DND-41 (cell line): ENCODE measurements at regions not wholly inside any gene's neighbourhood (a gene's known extent, or its start where the extent isn't known, plus 50 kb on each side); places are given as distances from the start of the nearest gene placed in this dataset.

Experiments
- ATAC-seq: fragments of 200-7000 bp; cut with Tn5 transposase; 3 replicates; pipeline ENCODE4 v1.9.1; 2021; ENCODE audit warnings: low read depth; ENCODE audit not compliant: insufficient read depth
- DNase-seq: peaks from one replicate; pipeline ENCODE4 v3.0.0-alpha.2; 2020
- H2AFZ ChIP-seq: 2 replicates; pipeline ENCODE4 v1.6.0; 2012; ENCODE audit warnings: low read depth, low read length
- H3K27ac ChIP-seq: 2 replicates; pipeline ENCODE4 v1.5.1; 2012; ENCODE audit warnings: low read length, inconsistent platforms
- H3K27me3 ChIP-seq: fragments of 200-600 bp; sonication (generic); 2 replicates; pipeline ENCODE4 v1.6.0; 2012; ENCODE audit warnings: low read length, mild to moderate bottlenecking, inconsistent platforms; ENCODE audit not compliant: insufficient read depth, poor library complexity
- H3K36me3 ChIP-seq: 2 replicates; pipeline ENCODE4 v1.5.1; 2012; ENCODE audit warnings: low read length, inconsistent platforms; ENCODE audit not compliant: insufficient read depth
- H3K4me1 ChIP-seq: 2 replicates; pipeline ENCODE4 v1.5.1; 2012; ENCODE audit warnings: mild to moderate bottlenecking, low read length; ENCODE audit not compliant: insufficient read depth
- H3K4me2 ChIP-seq: 2 replicates; pipeline ENCODE4 v1.6.0; 2012; ENCODE audit warnings: mild to moderate bottlenecking, moderate library complexity, low read length, inconsistent platforms; ENCODE audit not compliant: insufficient read depth
- H3K4me3 ChIP-seq, 2 experiments: fragments of 200-600 bp in 1 of 2; shearing (Covaris generic) in 1 of 2; 2 replicates each; pipeline ENCODE4 v1.5.1; 2012 to 2016; ENCODE audit warnings: inconsistent platforms in 2 of 2, low read length in 2 of 2, mild to moderate bottlenecking in 2 of 2, low read depth in 1 of 2, moderate library complexity in 1 of 2
- H3K79me2 ChIP-seq: 2 replicates; pipeline ENCODE4 v1.6.0; 2012; ENCODE audit warnings: low read length, inconsistent platforms; ENCODE audit not compliant: insufficient read depth
- H3K9ac ChIP-seq: 2 replicates; pipeline ENCODE4 v1.6.0; 2012; ENCODE audit warnings: low read depth, mild to moderate bottlenecking, inconsistent platforms, low read length, moderate library complexity
- H3K9me3 ChIP-seq: 2 replicates; pipeline ENCODE4 v1.5.1; 2012; ENCODE audit warnings: low read length, moderate library complexity, mild to moderate bottlenecking, inconsistent platforms; ENCODE audit not compliant: insufficient read depth, severe bottlenecking
- H4K20me1 ChIP-seq: 2 replicates; pipeline ENCODE4 v1.6.0; 2012; ENCODE audit warnings: low read length; ENCODE audit not compliant: insufficient read depth
- EZH2 ChIP-seq: IDR thresholded peaks from 3 replicates; pipeline ENCODE4 v1.6.1; 2012; ENCODE audit warnings: borderline replicate concordance, low read depth, mild to moderate bottlenecking, moderate library complexity, low read length, inconsistent platforms; ENCODE audit not compliant: severe bottlenecking
- TF ChIP-seq, protein P1 (sequence below): IDR thresholded peaks from 2 replicates; pipeline ENCODE4 v1.5.1; 2012; ENCODE audit warnings: borderline replicate concordance, low read length, moderate library complexity, mild to moderate bottlenecking; ENCODE audit not compliant: poor library complexity, severe bottlenecking; ENCODE audit errors: extremely low read depth

DNA sequence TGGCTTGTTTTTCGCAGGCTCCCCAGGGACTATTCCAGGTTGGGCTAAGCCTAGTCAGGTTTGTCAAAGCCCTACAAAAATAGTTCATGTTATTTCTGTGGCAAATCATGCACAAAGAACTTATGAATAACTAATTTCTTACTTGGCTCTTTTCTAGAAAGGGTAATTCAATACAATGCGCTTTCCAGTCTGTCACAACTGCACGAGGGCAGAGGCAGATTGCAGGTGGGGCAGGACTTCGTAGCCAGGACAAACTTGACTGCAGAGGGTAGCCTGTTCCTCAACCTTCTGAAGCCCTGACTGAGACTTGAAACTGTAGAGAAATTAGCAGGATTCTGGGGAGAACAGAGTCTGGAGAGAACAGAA lies 253.5 kb downstream of the QKI start:
- Histone ChIP-seq H3K4me2 (no peak overlapping the region), H3K9ac (no peak overlapping the region)
- no peak for ATAC-seq

DNA sequence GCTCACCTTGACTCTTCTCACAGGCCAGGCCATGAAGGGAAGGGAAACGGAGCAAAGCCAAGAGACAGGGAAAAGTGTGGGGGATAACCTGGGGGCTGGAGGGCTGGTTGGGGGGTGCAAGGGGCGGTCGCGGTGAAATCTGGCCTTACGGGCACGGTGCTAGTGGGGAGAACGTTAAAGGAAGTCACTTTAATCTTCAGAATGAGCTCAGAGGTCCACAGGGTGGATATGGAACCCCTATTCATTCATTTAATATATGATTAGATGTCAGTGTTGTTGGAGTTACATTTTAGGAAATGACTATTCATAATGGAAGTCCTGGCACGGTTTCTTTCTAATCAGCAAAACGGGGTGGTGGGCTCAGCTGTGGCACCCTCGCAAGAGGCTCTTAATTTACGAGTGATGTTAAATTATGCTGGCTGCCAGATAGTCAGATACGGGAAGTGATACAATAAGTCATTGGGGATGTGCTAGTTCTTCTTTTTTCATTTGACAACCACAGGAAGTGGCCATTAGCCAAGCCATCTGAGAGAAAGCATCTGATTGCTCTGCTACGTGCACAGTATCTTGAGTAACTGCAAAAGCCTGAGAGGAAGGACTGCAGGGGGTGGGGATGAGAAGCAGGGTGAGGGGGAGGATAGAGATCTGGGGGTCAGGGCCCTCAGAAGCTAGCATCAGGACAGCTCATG lies 253.0 kb downstream of the QKI start:
- 0 out of 3 replicates have a peak, but pooled peaks have one; percentile 33 for ATAC-seq
- Histone ChIP-seq H2AFZ (no peak overlapping the region), H3K4me1 (no peaks in the 10 kb centered on the region), H4K20me1 (no peaks in the 10 kb centered on the region), H3K27me3 (no peaks in the 10 kb centered on the region), H3K27ac (no peak overlapping the region), H3K9ac (no peak overlapping the region), H3K4me3 (no peak overlapping the region), H3K9me3 (peaks cover 11% of the 10 kb centered on the region), H3K36me3 (no peaks in the 10 kb centered on the region), H3K4me2 (no peak overlapping the region), H3K79me2 (no peaks in the 10 kb centered on the region)
- TF ChIP-seq, protein P1, sequence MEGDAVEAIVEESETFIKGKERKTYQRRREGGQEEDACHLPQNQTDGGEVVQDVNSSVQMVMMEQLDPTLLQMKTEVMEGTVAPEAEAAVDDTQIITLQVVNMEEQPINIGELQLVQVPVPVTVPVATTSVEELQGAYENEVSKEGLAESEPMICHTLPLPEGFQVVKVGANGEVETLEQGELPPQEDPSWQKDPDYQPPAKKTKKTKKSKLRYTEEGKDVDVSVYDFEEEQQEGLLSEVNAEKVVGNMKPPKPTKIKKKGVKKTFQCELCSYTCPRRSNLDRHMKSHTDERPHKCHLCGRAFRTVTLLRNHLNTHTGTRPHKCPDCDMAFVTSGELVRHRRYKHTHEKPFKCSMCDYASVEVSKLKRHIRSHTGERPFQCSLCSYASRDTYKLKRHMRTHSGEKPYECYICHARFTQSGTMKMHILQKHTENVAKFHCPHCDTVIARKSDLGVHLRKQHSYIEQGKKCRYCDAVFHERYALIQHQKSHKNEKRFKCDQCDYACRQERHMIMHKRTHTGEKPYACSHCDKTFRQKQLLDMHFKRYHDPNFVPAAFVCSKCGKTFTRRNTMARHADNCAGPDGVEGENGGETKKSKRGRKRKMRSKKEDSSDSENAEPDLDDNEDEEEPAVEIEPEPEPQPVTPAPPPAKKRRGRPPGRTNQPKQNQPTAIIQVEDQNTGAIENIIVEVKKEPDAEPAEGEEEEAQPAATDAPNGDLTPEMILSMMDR: no peak
- TF ChIP-seq EZH2: no peak
- DNase-seq: no peak

More for the DNA sequence above, 253.5 kb downstream of the QKI start:
- Histone ChIP-seq H3K9me3 (peaks cover 11% of the 10 kb centered on the region), H3K79me2 (no peaks in the 10 kb centered on the region), H3K27ac (no peak overlapping the region), H4K20me1 (no peaks in the 10 kb centered on the region), H2AFZ (no peak overlapping the region), H3K4me1 (no peaks in the 10 kb centered on the region), H3K4me3 (no peak overlapping the region), H3K36me3 (no peaks in the 10 kb centered on the region), H3K27me3 (no peaks in the 10 kb centered on the region)
- no peak for DNase-seq
- TF ChIP-seq EZH2: no peak
- TF ChIP-seq, protein P1: no peak

DNA sequence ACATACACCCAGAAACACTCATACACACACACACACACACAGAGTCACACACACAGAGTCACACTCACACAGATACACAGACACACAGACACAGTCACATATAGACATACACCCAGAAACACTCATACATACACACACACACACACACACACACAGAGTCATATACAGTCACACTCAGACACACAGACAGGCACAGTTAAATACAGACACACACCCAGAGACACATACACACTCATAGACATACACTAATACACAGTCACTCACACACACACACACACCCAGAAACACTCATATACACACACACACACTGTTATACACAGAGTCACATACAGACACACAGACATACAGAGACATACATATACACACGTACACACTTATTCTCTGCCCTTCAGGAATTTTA lies 250.9 kb downstream of the QKI start:
- Histone ChIP-seq H4K20me1 (no peaks in the 10 kb centered on the region), H3K36me3 (no peaks in the 10 kb centered on the region), H3K4me1 (no peaks in the 10 kb centered on the region), H3K9ac (no peak overlapping the region), H3K4me2 (no peak overlapping the region), H3K27ac (no peak overlapping the region), H3K9me3 (peaks cover 6% of the 10 kb centered on the region), H2AFZ (no peak overlapping the region), H3K27me3 (no peaks in the 10 kb centered on the region), H3K79me2 (no peaks in the 10 kb centered on the region), H3K4me3 (no peak overlapping the region)
- ATAC-seq (no peak), DNase-seq (no peak)
- no peak for TF ChIP-seq EZH2
- TF ChIP-seq, protein P1: no peak
